K562 (cell line): ENCODE measurements at regions not wholly inside any gene's neighbourhood (a gene's known extent, or its start where the extent isn't known, plus 50 kb on each side); places are given as distances from the start of the nearest gene placed in this dataset.

Experiments
- ATAC-seq: fragments of 200-7000 bp; cut with Tn5 transposase; 3 replicates; pipeline ENCODE4 v1.9.1; 2020; ENCODE audit warnings: moderate library complexity
- BruUV-seq: library from RNA; stranded (reverse); fragments of 400-500 nt; replicated peaks from 2 replicates; lab custom pipeline; 2021; lab: Mats Ljungman, UMichigan
- CTCF ChIA-PET: fragments of 300-600 bp; formaldehyde crosslinking; extraction: SDS; loops from one replicate; lab custom pipeline; 2021; ENCODE audit warnings: low intra/inter-chr PET ratio; lab: Yijun Ruan, JAX
- POLR2A ChIA-PET: fragments of 300-600, 350-650 bp; sonication (Branson Sonifier 250); formaldehyde crosslinking; extraction: SDS; loops from one replicate; lab custom pipeline; 2021; ENCODE audit warnings: antibody characterized with exemption, inconsistent platforms; lab: Yijun Ruan, JAX
- DNase-seq, 4 experiments: peaks; one replicate each; pipeline versions ENCODE4 v3.0.0 to v3.0.0-alpha.2; 2011 to 2018; ENCODE audit warnings: low spot score in 3 of 4, mixed read lengths in 3 of 4; ENCODE audit errors: extremely low read depth in 1 of 4
- FAIRE-seq: peaks from 2 replicates; lab custom pipeline; 2011; peaks lifted over from hg19 to GRCh38; lab: Jason Lieb, UNC
- H2AFZ ChIP-seq: 2 replicates; pipeline ENCODE4 v1.6.0; 2011; ENCODE audit warnings: low read depth, low read length, control low read depth, inconsistent platforms
- H3K27ac ChIP-seq: fragments of 200-600 bp; 3 replicates; pipeline ENCODE4 v1.8.0; 2011; ENCODE audit warnings: low read depth, mild to moderate bottlenecking, control low read depth, inconsistent platforms, low read length, moderate library complexity, mixed read lengths; ENCODE audit errors: extremely low read depth
- H3K27me3 ChIP-seq, 2 experiments: fragments of 300-600 bp in 1 of 2; 2 replicates in 1 of 2; 3 replicates in 1 of 2; pipeline versions ENCODE4 v1.6.0 to v1.8.0; 2011; ENCODE audit warnings: inconsistent platforms in 2 of 2, low read length in 2 of 2, mild to moderate bottlenecking in 1 of 2, mixed read lengths in 1 of 2, moderate library complexity in 1 of 2; ENCODE audit not compliant: control insufficient read depth in 2 of 2, insufficient read depth in 2 of 2
- H3K36me3 ChIP-seq: fragments of 300-600 bp; 3 replicates; pipeline ENCODE4 v1.8.0; 2011; ENCODE audit warnings: mild to moderate bottlenecking, low read length, inconsistent platforms; ENCODE audit not compliant: control insufficient read depth, insufficient read depth
- H3K4me1 ChIP-seq, 2 experiments: fragments of 200-600 bp in 1 of 2; replicated peaks in 1 of 2; 2 replicates in 1 of 2; 3 replicates in 1 of 2; pipeline versions ENCODE4 v1.5.1 to v1.8.0; 2011; ENCODE audit warnings: inconsistent platforms in 2 of 2, low read length in 2 of 2, mild to moderate bottlenecking in 1 of 2, mixed read lengths in 1 of 2, moderate library complexity in 1 of 2; ENCODE audit not compliant: control insufficient read depth in 2 of 2, insufficient read depth in 2 of 2
- H3K4me2 ChIP-seq: 2 replicates; pipeline ENCODE4 v1.6.1; 2011; ENCODE audit warnings: low read length, control low read depth, inconsistent platforms, mixed read lengths; ENCODE audit not compliant: insufficient read depth
- H3K4me3 ChIP-seq: fragments of 200-600 bp; sonication (generic), shearing (Covaris generic); 2 replicates; pipeline ENCODE4 v1.5.1; 2016; ENCODE audit warnings: control low read depth, inconsistent platforms
- H3K79me2 ChIP-seq: fragments of 200-600 bp; 3 replicates; pipeline ENCODE4 v1.8.0; 2011; ENCODE audit warnings: low read length, inconsistent platforms; ENCODE audit not compliant: control insufficient read depth, insufficient read depth
- H3K9ac ChIP-seq, 2 experiments: 2 replicates each; pipeline versions ENCODE4 v1.6.0 to v1.6.1; 2011; ENCODE audit warnings: low read depth in 2 of 2, low read length in 2 of 2, control low read depth in 1 of 2, inconsistent platforms in 1 of 2, mild to moderate bottlenecking in 1 of 2, mixed read lengths in 1 of 2; ENCODE audit not compliant: insufficient read depth in 1 of 2
- H3K9me1 ChIP-seq: one replicate; pipeline ENCODE4 v1.6.0; 2011; ENCODE audit warnings: inconsistent platforms, mild to moderate bottlenecking, low read length, moderate library complexity; ENCODE audit not compliant: control insufficient read depth, insufficient read depth
- H3K9me3 ChIP-seq: replicated peaks from 2 replicates; pipeline ENCODE4 v1.5.1; 2011; ENCODE audit warnings: low read depth, low read length, inconsistent platforms; ENCODE audit not compliant: control insufficient read depth, insufficient read depth
- H4K20me1 ChIP-seq: replicated peaks from 2 replicates; pipeline ENCODE4 v1.6.1; 2011; ENCODE audit warnings: low read length, inconsistent platforms, mixed read lengths; ENCODE audit not compliant: control insufficient read depth, insufficient read depth
- FUS ChIP-seq: fragments of 200-400 bp; formaldehyde crosslinking; optimal IDR thresholded peaks from 2 replicates; pipeline ENCODE3; 2017; ENCODE audit warnings: low read depth, low read length
- MAFK ChIP-seq: IDR thresholded peaks from 2 replicates; pipeline ENCODE4 v1.6.1; 2011; ENCODE audit warnings: low read length, improper control_type of control experiment
- MEIS2 ChIP-seq: fragments of 450-650 bp; IDR thresholded peaks from 2 replicates; pipeline ENCODE4 v1.6.1; 2014; ENCODE audit warnings: mild to moderate bottlenecking; ENCODE audit not compliant: partially characterized antibody
- RAD21 ChIP-seq, 2 experiments: fragments of 250-450 bp in 1 of 2; fragments of 450-650 bp in 1 of 2; sonication (Bioruptor Pico) in 1 of 2; formaldehyde crosslinking in 1 of 2; IDR thresholded peaks in 1 of 2; conservative IDR thresholded peaks in 1 of 2; 2 replicates each; pipeline versions ENCODE4 v1.4.0 to v1.8.0; 2020 to 2022; ENCODE audit warnings: mild to moderate bottlenecking in 2 of 2, moderate library complexity in 1 of 2
- SMARCB1 ChIP-seq: IDR thresholded peaks from 2 replicates; pipeline ENCODE4 v1.6.1; 2011; ENCODE audit warnings: improper control_type of control experiment, low read depth; ENCODE audit not compliant: insufficient read length
- SRSF7 ChIP-seq: fragments of 200-400 bp; formaldehyde crosslinking; optimal IDR thresholded peaks from 2 replicates; pipeline ENCODE3; 2017; ENCODE audit warnings: mild to moderate bottlenecking, low read depth, low read length
- ZKSCAN1 ChIP-seq: fragments of 150-350 bp; IDR thresholded peaks from 2 replicates; pipeline ENCODE4 v1.6.1; 2016; ENCODE audit warnings: low read depth, low read length
- WGBS: fragments of 100-300 bp; shearing (Covaris generic); methylation state at CpG from one replicate; pipeline ENCODE4 v1.1.6; 2016; ENCODE audit warnings: low coverage, mixed read lengths; ENCODE audit not compliant: insufficient coverage; ENCODE audit errors: missing lambda C conversion rate; 5-methylcytosine and 5-hydroxymethylcytosine counted together
- in situ Hi-C: fragments of 300-500 bp; cut with MboI; formaldehyde crosslinking; loops from 4 replicates; pipeline ENCODE4 v1.15.0; 2018; ENCODE audit warnings: inconsistent platforms, mixed read lengths
- intact Hi-C: fragments of 100-400 bp; cut with micrococcal nuclease; formaldehyde crosslinking; loops from 2 replicates; pipeline ENCODE4 v1.14.2; 2022
- TF ChIP-seq, protein P1 (sequence below): fragments of 450-650 bp; formaldehyde crosslinking; IDR thresholded peaks from 2 replicates; pipeline ENCODE4 v1.4.0; 2020; ENCODE audit warnings: mild to moderate bottlenecking, mixed read lengths
- TF ChIP-seq, protein P2 (sequence below): sonication (generic); formaldehyde crosslinking; IDR thresholded peaks from 2 replicates; pipeline ENCODE4 v1.8.0; 2022; ENCODE audit warnings: missing genetic modification reagents, mild to moderate bottlenecking, moderate library complexity, borderline replicate concordance
- TF ChIP-seq, protein P3 (sequence below): fragments of 450-650 bp; conservative IDR thresholded peaks from 2 replicates; pipeline ENCODE4 v1.6.1; 2016; ENCODE audit warnings: missing genetic modification characterization, low read depth, mild to moderate bottlenecking, missing compliant biosample characterization, moderate library complexity

DNA sequence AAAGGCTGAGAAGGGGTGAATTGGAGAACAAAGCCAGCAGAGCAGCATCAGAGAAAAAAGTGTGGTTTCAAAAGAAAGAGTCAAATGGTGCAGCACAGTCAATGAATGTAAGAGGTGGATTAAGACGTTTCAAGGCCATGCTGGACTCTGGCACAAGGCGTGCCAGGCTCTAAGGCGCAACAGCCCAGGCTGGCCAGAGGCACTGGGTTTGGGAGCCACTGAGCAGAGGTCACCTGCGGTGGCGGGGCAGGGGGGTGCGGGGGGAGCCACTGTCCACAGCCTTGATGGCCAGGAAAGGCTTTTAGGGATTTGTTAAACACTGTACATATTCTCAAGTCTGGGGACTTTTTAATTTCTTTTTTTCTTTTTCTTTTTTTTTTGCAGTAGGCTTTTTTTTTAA lies 222.5 kb upstream of the FAT1 start:
- 19% methylated on average over 6 of the region's 6 CpGs for WGBS
- no TSS peak for BruUV-seq
- no peaks in the 10 kb centered on the region for H3K9me1 ChIP-seq
- peaks cover 0 to 4% of the 10 kb centered on the region in 2 experiments; a peak in 1 of 5 replicates for H3K4me1 ChIP-seq
- ChIA-PET POLR2A (no interaction called here), CTCF (no interaction called here)
- TF ChIP-seq MEIS2 = no peak
- TF ChIP-seq, protein P1, sequence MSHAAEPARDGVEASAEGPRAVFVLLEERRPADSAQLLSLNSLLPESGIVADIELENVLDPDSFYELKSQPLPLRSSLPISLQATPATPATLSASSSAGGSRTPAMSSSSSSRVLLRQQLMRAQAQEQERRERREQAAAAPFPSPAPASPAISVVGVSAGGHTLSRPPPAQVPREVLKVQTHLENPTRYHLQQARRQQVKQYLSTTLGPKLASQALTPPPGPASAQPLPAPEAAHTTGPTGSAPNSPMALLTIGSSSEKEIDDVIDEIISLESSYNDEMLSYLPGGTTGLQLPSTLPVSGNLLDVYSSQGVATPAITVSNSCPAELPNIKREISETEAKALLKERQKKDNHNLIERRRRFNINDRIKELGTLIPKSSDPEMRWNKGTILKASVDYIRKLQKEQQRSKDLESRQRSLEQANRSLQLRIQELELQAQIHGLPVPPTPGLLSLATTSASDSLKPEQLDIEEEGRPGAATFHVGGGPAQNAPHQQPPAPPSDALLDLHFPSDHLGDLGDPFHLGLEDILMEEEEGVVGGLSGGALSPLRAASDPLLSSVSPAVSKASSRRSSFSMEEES (CRISPR knock-in tag) = no peak
- no peak overlapping the region for H3K9ac ChIP-seq
- no peaks in the 10 kb centered on the region for H3K36me3 ChIP-seq
- H2AFZ ChIP-seq = no peak overlapping the region
- H3K79me2 ChIP-seq = no peaks in the 10 kb centered on the region
- no peak overlapping the region for H3K4me2 ChIP-seq
- no peaks in the 10 kb centered on the region for H4K20me1 ChIP-seq
- no peak overlapping the region for H3K27ac ChIP-seq
- intact Hi-C loops = loop anchor here (2.0 kb wide), 1 partner anchor 219 kb away; no protein-coding TSS in a partner anchor
- in situ Hi-C loops = no loop called here
- H3K27me3 ChIP-seq = peaks cover 7 to 25% of the 10 kb centered on the region in 2 experiments; a peak in 3 of 5 replicates
- no peak overlapping the region for H3K4me3 ChIP-seq
- ATAC-seq (no peak), DNase-seq (no peak), FAIRE-seq (no peak)
- H3K9me3 ChIP-seq = no peaks in the 10 kb centered on the region

DNA sequence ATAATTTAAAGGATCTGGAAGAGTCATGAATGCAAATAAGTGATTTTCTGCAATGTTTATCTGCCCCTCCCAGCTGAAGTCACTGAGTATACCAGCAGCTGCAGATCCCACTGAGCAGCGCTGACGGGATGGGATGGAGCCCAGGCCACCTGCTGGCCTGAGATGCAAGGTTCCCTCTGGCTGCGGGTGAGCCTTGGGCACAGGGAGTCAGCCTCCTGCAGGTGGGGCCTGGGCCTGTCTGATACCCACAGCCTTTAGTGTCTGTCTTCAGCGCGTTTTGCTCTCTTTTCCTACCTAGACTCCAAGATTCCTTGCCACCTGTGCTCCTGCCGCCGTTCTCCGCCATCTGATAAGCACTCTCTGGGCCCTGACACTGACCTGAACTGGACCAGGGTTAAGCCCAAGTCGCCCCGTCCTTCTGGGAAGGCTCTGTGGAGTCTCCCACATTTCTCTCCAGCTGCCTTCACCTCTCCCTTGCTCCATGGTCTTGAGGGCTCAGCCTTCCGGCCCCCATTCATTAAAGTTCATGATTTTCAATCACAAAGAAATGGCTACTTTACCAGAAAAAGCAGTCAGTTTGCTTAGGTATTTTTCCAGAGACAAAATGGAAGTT lies 223.1 kb upstream of the FAT1 start:
- peaks cover 7 to 25% of the 10 kb centered on the region in 2 experiments; a peak in 3 of 5 replicates for H3K27me3 ChIP-seq
- FAIRE-seq (no peak), DNase-seq (peak; percentile 22 to 58 (median 37)), ATAC-seq (peak; percentile 98)
- H3K9me1 ChIP-seq = no peaks in the 10 kb centered on the region
- no peak overlapping the region for H3K4me2 ChIP-seq
- no peak overlapping the region for H2AFZ ChIP-seq
- intact Hi-C loops (loop anchor here (2.0 kb wide), 1 partner anchor 220 kb away; no protein-coding TSS in a partner anchor), in situ Hi-C loops (no loop called here)
- H4K20me1 ChIP-seq = no peaks in the 10 kb centered on the region
- H3K9ac ChIP-seq = no peak overlapping the region
- POLR2A ChIA-PET = no interaction called here
- 7% methylated on average over 11 of the region's 11 CpGs for WGBS
- H3K4me3 ChIP-seq = no peak overlapping the region
- no peaks in the 10 kb centered on the region for H3K9me3 ChIP-seq
- CTCF ChIA-PET = no interaction called here
- peaks cover 0 to 4% of the 10 kb centered on the region in 2 experiments; a peak in 1 of 5 replicates for H3K4me1 ChIP-seq
- H3K36me3 ChIP-seq = no peaks in the 10 kb centered on the region
- no TSS peak for BruUV-seq
- H3K79me2 ChIP-seq = no peaks in the 10 kb centered on the region
- no peak overlapping the region for H3K27ac ChIP-seq
- TF ChIP-seq, protein P2, sequence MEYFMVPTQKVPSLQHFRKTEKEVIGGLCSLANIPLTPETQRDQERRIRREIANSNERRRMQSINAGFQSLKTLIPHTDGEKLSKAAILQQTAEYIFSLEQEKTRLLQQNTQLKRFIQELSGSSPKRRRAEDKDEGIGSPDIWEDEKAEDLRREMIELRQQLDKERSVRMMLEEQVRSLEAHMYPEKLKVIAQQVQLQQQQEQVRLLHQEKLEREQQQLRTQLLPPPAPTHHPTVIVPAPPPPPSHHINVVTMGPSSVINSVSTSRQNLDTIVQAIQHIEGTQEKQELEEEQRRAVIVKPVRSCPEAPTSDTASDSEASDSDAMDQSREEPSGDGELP = peak; percentile 57; the same call in 1 of the 2 replicates
- TF ChIP-seq MAFK (no peak), SRSF7 (no peak), SMARCB1 (no peak), FUS (no peak), ZKSCAN1 (no peak), RAD21 (CRISPR knock-in tag; conservative IDR thresholded peaks at IDR 0.05 in 1 of 2, IDR thresholded peaks at IDR 0.05 in 1 of 2) (peak; percentile 33 to 66; a peak in 2 of 4 replicates)
- TF ChIP-seq, protein P3, sequence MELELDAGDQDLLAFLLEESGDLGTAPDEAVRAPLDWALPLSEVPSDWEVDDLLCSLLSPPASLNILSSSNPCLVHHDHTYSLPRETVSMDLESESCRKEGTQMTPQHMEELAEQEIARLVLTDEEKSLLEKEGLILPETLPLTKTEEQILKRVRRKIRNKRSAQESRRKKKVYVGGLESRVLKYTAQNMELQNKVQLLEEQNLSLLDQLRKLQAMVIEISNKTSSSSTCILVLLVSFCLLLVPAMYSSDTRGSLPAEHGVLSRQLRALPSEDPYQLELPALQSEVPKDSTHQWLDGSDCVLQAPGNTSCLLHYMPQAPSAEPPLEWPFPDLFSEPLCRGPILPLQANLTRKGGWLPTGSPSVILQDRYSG (tag) = no peak
